ENCODE measurements at regions not wholly inside any gene's neighbourhood (a gene's known extent, or its start where the extent isn't known, plus 50 kb on each side); places are given as distances from the start of the nearest gene placed in this dataset.
"Not testable (repeated sequence)": the region's sequence is repeated elsewhere in the genome, so short reads cannot be mapped to it uniquely, and the experiment has no call there.

DNA sequence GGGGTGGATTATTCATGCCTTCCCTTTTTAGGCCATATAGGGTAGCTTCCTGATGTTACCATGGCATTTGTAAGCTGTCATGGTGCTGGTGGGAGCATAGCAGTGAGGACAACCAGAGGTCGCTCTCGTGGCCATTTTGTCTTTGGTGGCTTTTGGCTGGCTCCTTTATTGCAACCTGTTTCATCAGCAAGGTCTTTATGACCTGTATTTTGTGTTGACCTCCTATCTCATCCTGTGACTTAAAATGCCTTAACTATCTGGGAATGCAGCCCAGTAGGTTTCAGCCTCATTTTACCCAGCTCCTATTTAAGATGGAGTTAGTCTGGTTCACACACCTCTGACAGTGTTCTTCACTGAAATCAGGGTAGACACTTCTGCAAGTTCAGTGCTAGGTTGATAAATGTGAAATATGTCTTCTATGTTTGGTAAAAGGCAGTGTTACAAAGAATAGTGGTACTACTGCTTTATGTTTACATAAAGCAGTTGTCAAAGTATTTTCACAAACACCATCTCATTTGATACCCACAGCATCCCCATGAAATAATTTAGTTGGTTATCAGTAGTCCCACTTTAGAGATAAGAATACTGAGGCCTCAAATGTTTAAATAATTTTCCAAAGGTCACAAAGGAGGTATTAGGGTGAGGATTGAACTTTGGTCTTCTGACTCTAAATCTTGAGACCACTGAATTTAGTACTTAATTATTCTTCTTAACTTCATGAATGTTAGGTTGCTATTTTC, 77.1 kb upstream of the C4orf54 start:
- Histone ChIP-seq H3K27ac (ENCODE audit: low read depth in 1 of 2, low read length in 2 of 2) (no peak overlapping the region), H3K9me3 (ENCODE audit: control insufficient read depth in 4 of 4, low read length in 3 of 4) (no peaks in the 10 kb centered on the region), H3K4me3 (ENCODE audit: low read depth in 1 of 3, low read length in 3 of 3) (no peak overlapping the region), H3K9ac (ENCODE audit: low read depth in 1 of 2, low read length in 2 of 2) (no peak overlapping the region), H3K36me3 (ENCODE audit: control insufficient read depth in 4 of 4, insufficient read depth in 3 of 4, low read depth in 1 of 4, low read length in 3 of 4) (no peaks in the 10 kb centered on the region), H3K4me1 (ENCODE audit: control insufficient read depth in 4 of 4, insufficient read depth in 4 of 4, low read length in 3 of 4) (peaks cover 0 to 2% (median 0%) of the 10 kb centered on the region in 4 donors), H3K27me3 (ENCODE audit: control insufficient read depth in 4 of 4, insufficient read depth in 4 of 4, low read length in 3 of 4) (no peaks in the 10 kb centered on the region)
- DNase-seq (ENCODE audit: low spot score), result no peak
- WGBS, result 87% methylated on average over 2 of the region's 2 CpGs
- TF ChIP-seq HNF4G (IDR thresholded peaks at IDR 0.05) (no peak), YY1 (IDR thresholded peaks at IDR 0.05) (no peak), GABPA (IDR thresholded peaks at IDR 0.05 in 1 of 2, conservative IDR thresholded peaks at IDR 0.05 in 1 of 2) (no peak), RXRA (IDR thresholded peaks at IDR 0.05) (no peak), RAD21 (IDR thresholded peaks at IDR 0.05) (no peak), TAF1 (conservative IDR thresholded peaks at IDR 0.05) (no peak), NR2F2 (IDR thresholded peaks at IDR 0.05) (no peak), FOXA2 (IDR thresholded peaks at IDR 0.05) (no peak), FOXA1 (IDR thresholded peaks at IDR 0.05) (no peak), JUND (IDR thresholded peaks at IDR 0.05) (no peak), SP1 (IDR thresholded peaks at IDR 0.05) (no peak), EGR1 (IDR thresholded peaks at IDR 0.05; ENCODE audit: low read depth in 2 of 2) (no peak)
- TF ChIP-seq, protein P1, sequence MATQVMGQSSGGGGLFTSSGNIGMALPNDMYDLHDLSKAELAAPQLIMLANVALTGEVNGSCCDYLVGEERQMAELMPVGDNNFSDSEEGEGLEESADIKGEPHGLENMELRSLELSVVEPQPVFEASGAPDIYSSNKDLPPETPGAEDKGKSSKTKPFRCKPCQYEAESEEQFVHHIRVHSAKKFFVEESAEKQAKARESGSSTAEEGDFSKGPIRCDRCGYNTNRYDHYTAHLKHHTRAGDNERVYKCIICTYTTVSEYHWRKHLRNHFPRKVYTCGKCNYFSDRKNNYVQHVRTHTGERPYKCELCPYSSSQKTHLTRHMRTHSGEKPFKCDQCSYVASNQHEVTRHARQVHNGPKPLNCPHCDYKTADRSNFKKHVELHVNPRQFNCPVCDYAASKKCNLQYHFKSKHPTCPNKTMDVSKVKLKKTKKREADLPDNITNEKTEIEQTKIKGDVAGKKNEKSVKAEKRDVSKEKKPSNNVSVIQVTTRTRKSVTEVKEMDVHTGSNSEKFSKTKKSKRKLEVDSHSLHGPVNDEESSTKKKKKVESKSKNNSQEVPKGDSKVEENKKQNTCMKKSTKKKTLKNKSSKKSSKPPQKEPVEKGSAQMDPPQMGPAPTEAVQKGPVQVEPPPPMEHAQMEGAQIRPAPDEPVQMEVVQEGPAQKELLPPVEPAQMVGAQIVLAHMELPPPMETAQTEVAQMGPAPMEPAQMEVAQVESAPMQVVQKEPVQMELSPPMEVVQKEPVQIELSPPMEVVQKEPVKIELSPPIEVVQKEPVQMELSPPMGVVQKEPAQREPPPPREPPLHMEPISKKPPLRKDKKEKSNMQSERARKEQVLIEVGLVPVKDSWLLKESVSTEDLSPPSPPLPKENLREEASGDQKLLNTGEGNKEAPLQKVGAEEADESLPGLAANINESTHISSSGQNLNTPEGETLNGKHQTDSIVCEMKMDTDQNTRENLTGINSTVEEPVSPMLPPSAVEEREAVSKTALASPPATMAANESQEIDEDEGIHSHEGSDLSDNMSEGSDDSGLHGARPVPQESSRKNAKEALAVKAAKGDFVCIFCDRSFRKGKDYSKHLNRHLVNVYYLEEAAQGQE (IDR thresholded peaks at IDR 0.05), result no peak
- TF ChIP-seq, protein P2, sequence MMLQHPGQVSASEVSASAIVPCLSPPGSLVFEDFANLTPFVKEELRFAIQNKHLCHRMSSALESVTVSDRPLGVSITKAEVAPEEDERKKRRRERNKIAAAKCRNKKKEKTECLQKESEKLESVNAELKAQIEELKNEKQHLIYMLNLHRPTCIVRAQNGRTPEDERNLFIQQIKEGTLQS (IDR thresholded peaks at IDR 0.05), result no peak
- TF ChIP-seq, protein P3, sequence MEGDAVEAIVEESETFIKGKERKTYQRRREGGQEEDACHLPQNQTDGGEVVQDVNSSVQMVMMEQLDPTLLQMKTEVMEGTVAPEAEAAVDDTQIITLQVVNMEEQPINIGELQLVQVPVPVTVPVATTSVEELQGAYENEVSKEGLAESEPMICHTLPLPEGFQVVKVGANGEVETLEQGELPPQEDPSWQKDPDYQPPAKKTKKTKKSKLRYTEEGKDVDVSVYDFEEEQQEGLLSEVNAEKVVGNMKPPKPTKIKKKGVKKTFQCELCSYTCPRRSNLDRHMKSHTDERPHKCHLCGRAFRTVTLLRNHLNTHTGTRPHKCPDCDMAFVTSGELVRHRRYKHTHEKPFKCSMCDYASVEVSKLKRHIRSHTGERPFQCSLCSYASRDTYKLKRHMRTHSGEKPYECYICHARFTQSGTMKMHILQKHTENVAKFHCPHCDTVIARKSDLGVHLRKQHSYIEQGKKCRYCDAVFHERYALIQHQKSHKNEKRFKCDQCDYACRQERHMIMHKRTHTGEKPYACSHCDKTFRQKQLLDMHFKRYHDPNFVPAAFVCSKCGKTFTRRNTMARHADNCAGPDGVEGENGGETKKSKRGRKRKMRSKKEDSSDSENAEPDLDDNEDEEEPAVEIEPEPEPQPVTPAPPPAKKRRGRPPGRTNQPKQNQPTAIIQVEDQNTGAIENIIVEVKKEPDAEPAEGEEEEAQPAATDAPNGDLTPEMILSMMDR (IDR thresholded peaks at IDR 0.05; ENCODE audit: low read depth, low read length, missing input control), result no peak
- TF ChIP-seq, protein P4, sequence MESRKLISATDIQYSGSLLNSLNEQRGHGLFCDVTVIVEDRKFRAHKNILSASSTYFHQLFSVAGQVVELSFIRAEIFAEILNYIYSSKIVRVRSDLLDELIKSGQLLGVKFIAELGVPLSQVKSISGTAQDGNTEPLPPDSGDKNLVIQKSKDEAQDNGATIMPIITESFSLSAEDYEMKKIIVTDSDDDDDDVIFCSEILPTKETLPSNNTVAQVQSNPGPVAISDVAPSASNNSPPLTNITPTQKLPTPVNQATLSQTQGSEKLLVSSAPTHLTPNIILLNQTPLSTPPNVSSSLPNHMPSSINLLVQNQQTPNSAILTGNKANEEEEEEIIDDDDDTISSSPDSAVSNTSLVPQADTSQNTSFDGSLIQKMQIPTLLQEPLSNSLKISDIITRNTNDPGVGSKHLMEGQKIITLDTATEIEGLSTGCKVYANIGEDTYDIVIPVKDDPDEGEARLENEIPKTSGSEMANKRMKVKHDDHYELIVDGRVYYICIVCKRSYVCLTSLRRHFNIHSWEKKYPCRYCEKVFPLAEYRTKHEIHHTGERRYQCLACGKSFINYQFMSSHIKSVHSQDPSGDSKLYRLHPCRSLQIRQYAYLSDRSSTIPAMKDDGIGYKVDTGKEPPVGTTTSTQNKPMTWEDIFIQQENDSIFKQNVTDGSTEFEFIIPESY (IDR thresholded peaks at IDR 0.05), result no peak
- TF ChIP-seq, protein P5, sequence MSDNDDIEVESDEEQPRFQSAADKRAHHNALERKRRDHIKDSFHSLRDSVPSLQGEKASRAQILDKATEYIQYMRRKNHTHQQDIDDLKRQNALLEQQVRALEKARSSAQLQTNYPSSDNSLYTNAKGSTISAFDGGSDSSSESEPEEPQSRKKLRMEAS (IDR thresholded peaks at IDR 0.05), result no peak

DNA sequence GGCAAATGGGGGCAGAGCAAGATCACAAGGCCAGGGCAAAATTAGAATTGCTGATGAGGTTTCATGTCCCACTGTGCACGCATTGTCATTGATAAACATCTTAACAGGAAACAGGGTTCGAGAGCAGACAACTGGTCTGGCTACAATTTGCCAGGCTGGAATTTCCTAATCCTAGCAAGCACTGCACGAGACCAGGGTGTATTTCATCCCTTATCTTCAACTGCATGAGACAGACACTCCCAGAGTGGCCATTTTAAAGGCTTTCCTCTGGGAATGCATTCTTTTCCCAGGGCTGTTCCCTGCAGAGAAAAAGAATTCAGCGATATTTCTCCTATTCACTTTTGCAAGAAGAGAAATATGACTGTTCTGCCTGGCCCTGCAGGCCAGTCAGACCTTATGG, 75.8 kb upstream of the C4orf54 start:
- DNase-seq (ENCODE audit: low spot score); H3K4me1 ChIP-seq (ENCODE audit: control insufficient read depth in 4 of 4, insufficient read depth in 4 of 4, low read length in 3 of 4); H3K4me3 ChIP-seq (ENCODE audit: low read depth in 1 of 3, low read length in 3 of 3); H3K27me3 ChIP-seq (ENCODE audit: control insufficient read depth in 4 of 4, insufficient read depth in 4 of 4, low read length in 3 of 4); H3K9ac ChIP-seq (ENCODE audit: low read depth in 1 of 2, low read length in 2 of 2); H3K36me3 ChIP-seq (ENCODE audit: control insufficient read depth in 4 of 4, insufficient read depth in 3 of 4, low read depth in 1 of 4, low read length in 3 of 4); H3K9me3 ChIP-seq (ENCODE audit: control insufficient read depth in 4 of 4, low read length in 3 of 4); H3K27ac ChIP-seq (ENCODE audit: low read depth in 1 of 2, low read length in 2 of 2): not testable (repeated sequence)
- WGBS, result 82% methylated on average over 4 of the region's 4 CpGs
